ENCODE measurements at regions not wholly inside any gene's neighbourhood (a gene's known extent, or its start where the extent isn't known, plus 50 kb on each side); places are given as distances from the start of the nearest gene placed in this dataset.

DNA sequence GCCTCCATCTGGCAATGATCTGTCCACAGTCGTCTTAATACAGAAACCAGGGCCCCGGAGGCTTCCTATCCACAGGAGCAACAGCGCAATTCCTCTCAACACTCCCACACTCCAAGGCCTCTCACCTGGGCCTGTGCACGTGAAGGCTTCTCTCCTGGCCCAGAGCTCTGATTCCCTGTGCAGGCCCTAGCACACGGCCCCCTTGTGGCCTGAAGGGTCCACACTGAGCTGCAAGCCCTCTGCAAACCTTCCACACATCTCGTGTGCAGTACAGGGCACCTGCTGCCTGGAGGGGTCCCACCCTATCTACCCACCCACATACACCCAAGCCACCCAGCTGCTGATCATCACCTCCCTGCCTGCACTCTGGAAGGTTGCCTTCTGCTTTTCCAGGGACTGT, 150.1 kb upstream of the NUDT10 start:
- Histone ChIP-seq H3K9ac (ENCODE audit: low read depth in 1 of 2, low read length in 2 of 2) (no peak overlapping the region), H3K27me3 (ENCODE audit: control insufficient read depth in 4 of 4, insufficient read depth in 4 of 4, low read length in 3 of 4) (no peaks in the 10 kb centered on the region), H3K4me1 (ENCODE audit: control insufficient read depth in 4 of 4, insufficient read depth in 4 of 4, low read length in 3 of 4) (no peaks in the 10 kb centered on the region), H3K36me3 (ENCODE audit: control insufficient read depth in 4 of 4, insufficient read depth in 3 of 4, low read depth in 1 of 4, low read length in 3 of 4) (no peaks in the 10 kb centered on the region), H3K27ac (ENCODE audit: low read depth in 1 of 2, low read length in 2 of 2) (no peak overlapping the region), H3K9me3 (ENCODE audit: control insufficient read depth in 4 of 4, low read length in 3 of 4) (peaks cover 0 to 2% (median 0%) of the 10 kb centered on the region in 4 donors), H3K4me3 (ENCODE audit: low read depth in 1 of 3, low read length in 3 of 3) (no peak overlapping the region)
- DNase-seq (ENCODE audit: low spot score) = no peak
- WGBS = 50% methylated on average over 6 of the region's 6 CpGs
- no peak for TF ChIP-seq RAD21 (IDR thresholded peaks at IDR 0.05)
- no peak for TF ChIP-seq TAF1 (conservative IDR thresholded peaks at IDR 0.05)
- no peak for TF ChIP-seq HNF4A (conservative IDR thresholded peaks at IDR 0.05)
- no peak for TF ChIP-seq YY1 (IDR thresholded peaks at IDR 0.05)
- TF ChIP-seq ZBTB33 (IDR thresholded peaks at IDR 0.05) = no peak
- no peak for TF ChIP-seq MAX (IDR thresholded peaks at IDR 0.05)
- TF ChIP-seq JUND (IDR thresholded peaks at IDR 0.05) = no peak
- no peak for TF ChIP-seq RXRA (IDR thresholded peaks at IDR 0.05)
- no peak for TF ChIP-seq GABPA (IDR thresholded peaks at IDR 0.05 in 1 of 2, conservative IDR thresholded peaks at IDR 0.05 in 1 of 2)
- TF ChIP-seq NR2F2 (IDR thresholded peaks at IDR 0.05) = no peak
- TF ChIP-seq, protein P1, sequence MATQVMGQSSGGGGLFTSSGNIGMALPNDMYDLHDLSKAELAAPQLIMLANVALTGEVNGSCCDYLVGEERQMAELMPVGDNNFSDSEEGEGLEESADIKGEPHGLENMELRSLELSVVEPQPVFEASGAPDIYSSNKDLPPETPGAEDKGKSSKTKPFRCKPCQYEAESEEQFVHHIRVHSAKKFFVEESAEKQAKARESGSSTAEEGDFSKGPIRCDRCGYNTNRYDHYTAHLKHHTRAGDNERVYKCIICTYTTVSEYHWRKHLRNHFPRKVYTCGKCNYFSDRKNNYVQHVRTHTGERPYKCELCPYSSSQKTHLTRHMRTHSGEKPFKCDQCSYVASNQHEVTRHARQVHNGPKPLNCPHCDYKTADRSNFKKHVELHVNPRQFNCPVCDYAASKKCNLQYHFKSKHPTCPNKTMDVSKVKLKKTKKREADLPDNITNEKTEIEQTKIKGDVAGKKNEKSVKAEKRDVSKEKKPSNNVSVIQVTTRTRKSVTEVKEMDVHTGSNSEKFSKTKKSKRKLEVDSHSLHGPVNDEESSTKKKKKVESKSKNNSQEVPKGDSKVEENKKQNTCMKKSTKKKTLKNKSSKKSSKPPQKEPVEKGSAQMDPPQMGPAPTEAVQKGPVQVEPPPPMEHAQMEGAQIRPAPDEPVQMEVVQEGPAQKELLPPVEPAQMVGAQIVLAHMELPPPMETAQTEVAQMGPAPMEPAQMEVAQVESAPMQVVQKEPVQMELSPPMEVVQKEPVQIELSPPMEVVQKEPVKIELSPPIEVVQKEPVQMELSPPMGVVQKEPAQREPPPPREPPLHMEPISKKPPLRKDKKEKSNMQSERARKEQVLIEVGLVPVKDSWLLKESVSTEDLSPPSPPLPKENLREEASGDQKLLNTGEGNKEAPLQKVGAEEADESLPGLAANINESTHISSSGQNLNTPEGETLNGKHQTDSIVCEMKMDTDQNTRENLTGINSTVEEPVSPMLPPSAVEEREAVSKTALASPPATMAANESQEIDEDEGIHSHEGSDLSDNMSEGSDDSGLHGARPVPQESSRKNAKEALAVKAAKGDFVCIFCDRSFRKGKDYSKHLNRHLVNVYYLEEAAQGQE (IDR thresholded peaks at IDR 0.05) = no peak
- no peak for TF ChIP-seq ATF3 (IDR thresholded peaks at IDR 0.05)
- TF ChIP-seq, protein P2, sequence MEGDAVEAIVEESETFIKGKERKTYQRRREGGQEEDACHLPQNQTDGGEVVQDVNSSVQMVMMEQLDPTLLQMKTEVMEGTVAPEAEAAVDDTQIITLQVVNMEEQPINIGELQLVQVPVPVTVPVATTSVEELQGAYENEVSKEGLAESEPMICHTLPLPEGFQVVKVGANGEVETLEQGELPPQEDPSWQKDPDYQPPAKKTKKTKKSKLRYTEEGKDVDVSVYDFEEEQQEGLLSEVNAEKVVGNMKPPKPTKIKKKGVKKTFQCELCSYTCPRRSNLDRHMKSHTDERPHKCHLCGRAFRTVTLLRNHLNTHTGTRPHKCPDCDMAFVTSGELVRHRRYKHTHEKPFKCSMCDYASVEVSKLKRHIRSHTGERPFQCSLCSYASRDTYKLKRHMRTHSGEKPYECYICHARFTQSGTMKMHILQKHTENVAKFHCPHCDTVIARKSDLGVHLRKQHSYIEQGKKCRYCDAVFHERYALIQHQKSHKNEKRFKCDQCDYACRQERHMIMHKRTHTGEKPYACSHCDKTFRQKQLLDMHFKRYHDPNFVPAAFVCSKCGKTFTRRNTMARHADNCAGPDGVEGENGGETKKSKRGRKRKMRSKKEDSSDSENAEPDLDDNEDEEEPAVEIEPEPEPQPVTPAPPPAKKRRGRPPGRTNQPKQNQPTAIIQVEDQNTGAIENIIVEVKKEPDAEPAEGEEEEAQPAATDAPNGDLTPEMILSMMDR (IDR thresholded peaks at IDR 0.05; ENCODE audit: low read depth, low read length, missing input control) = no peak
- no peak for TF ChIP-seq HNF4G (IDR thresholded peaks at IDR 0.05)
- no peak for TF ChIP-seq FOXA1 (IDR thresholded peaks at IDR 0.05)

GRCh38 chrX:51192104-51192503, 140.5 kb upstream of the NUDT10 start:
- Histone ChIP-seq H3K4me1 (ENCODE audit: control insufficient read depth in 4 of 4, insufficient read depth in 4 of 4, low read length in 3 of 4) (no peaks in the 10 kb centered on the region), H3K9me3 (ENCODE audit: control insufficient read depth in 4 of 4, low read length in 3 of 4) (peaks cover 0 to 2% (median 0%) of the 10 kb centered on the region in 4 donors), H3K36me3 (ENCODE audit: control insufficient read depth in 4 of 4, insufficient read depth in 3 of 4, low read depth in 1 of 4, low read length in 3 of 4) (no peaks in the 10 kb centered on the region), H3K9ac (ENCODE audit: low read depth in 1 of 2, low read length in 2 of 2) (no peak overlapping the region), H3K27me3 (ENCODE audit: control insufficient read depth in 4 of 4, insufficient read depth in 4 of 4, low read length in 3 of 4) (peaks cover 0 to 2% (median 0%) of the 10 kb centered on the region in 4 donors), H3K27ac (ENCODE audit: low read depth in 1 of 2, low read length in 2 of 2) (no peak overlapping the region), H3K4me3 (ENCODE audit: low read depth in 1 of 3, low read length in 3 of 3) (no peak overlapping the region)
- TF ChIP-seq YY1 (IDR thresholded peaks at IDR 0.05) (no peak), ATF3 (IDR thresholded peaks at IDR 0.05) (no peak), GABPA (IDR thresholded peaks at IDR 0.05 in 1 of 2, conservative IDR thresholded peaks at IDR 0.05 in 1 of 2) (no peak), ZBTB33 (IDR thresholded peaks at IDR 0.05) (no peak), EGR1 (IDR thresholded peaks at IDR 0.05; ENCODE audit: low read depth in 2 of 2) (no peak), MAX (IDR thresholded peaks at IDR 0.05) (no peak), RXRA (IDR thresholded peaks at IDR 0.05) (no peak), FOXA1 (IDR thresholded peaks at IDR 0.05) (no peak)
- TF ChIP-seq, protein P2 (IDR thresholded peaks at IDR 0.05; ENCODE audit: low read depth, low read length, missing input control) = no peak
- 92% methylated on average over 1 of the region's 1 CpG for WGBS
- DNase-seq (ENCODE audit: low spot score) = no peak
